ENCODE measurements at regions not wholly inside any gene's neighbourhood (a gene's known extent, or its start where the extent isn't known, plus 50 kb on each side); places are given as distances from the start of the nearest gene placed in this dataset.
"Not testable (repeated sequence)": the region's sequence is repeated elsewhere in the genome, so short reads cannot be mapped to it uniquely, and the experiment has no call there.

- no peak for DNase-seq (ENCODE audit: low read depth in 2 of 2)
Measured at GRCh38 chr11:93032580-93032979, 63.1 kb downstream of the MTNR1B start.

GRCh38 chr11:93033093-93033492 lies 63.6 kb downstream of the MTNR1B start:
- DNase-seq (ENCODE audit: low read depth in 2 of 2), result no peak

GRCh38 chr11:93034031-93034722 lies 64.7 kb downstream of the MTNR1B start:
- DNase-seq (ENCODE audit: low read depth in 2 of 2), result no peak

GRCh38 chr11:93034723-93035039 lies 65.2 kb downstream of the MTNR1B start:
- DNase-seq (ENCODE audit: low read depth in 2 of 2), result no peak

- DNase-seq (ENCODE audit: low read depth in 2 of 2), result no peak
Measured at GRCh38 chr11:93038521-93038920, 69.1 kb downstream of the MTNR1B start.

- DNase-seq (ENCODE audit: low read depth in 2 of 2), result no peak
Measured at GRCh38 chr11:93039531-93040240, 70.2 kb downstream of the MTNR1B start.

GRCh38 chr11:93041682-93042081 lies 72.2 kb downstream of the MTNR1B start:
- DNase-seq (ENCODE audit: low read depth in 2 of 2), result no peak

GRCh38 chr11:93043186-93043585 lies 73.7 kb downstream of the MTNR1B start:
- DNase-seq (ENCODE audit: low read depth in 2 of 2), result not testable (repeated sequence)

- DNase-seq (ENCODE audit: low read depth in 2 of 2), result no peak
Measured at GRCh38 chr11:93049740-93050139, 80.3 kb downstream of the MTNR1B start.

GRCh38 chr11:93051186-93051585 lies 81.7 kb downstream of the MTNR1B start:
- no peak for DNase-seq (ENCODE audit: low read depth in 2 of 2)

- no peak for DNase-seq (ENCODE audit: low read depth in 2 of 2)
Measured at GRCh38 chr11:93053864-93054263, 84.4 kb downstream of the MTNR1B start.

- no peak for DNase-seq (ENCODE audit: low read depth in 2 of 2)
Measured at GRCh38 chr11:93054279-93054678, 84.8 kb downstream of the MTNR1B start.

GRCh38 chr11:93054881-93055280 lies 85.4 kb downstream of the MTNR1B start:
- DNase-seq (ENCODE audit: low read depth in 2 of 2), result peak in 1 of 2 donors; percentile 26

GRCh38 chr11:93059117-93059957 lies 89.9 kb downstream of the MTNR1B start:
- DNase-seq (ENCODE audit: low read depth in 2 of 2), result no peak

GRCh38 chr11:93063086-93063485 lies 93.6 kb downstream of the MTNR1B start:
- no peak for DNase-seq (ENCODE audit: low read depth in 2 of 2)

GRCh38 chr11:93065074-93065674 lies 95.7 kb downstream of the MTNR1B start:
- DNase-seq (ENCODE audit: low read depth in 2 of 2), result not testable (repeated sequence)

GRCh38 chr11:93067881-93068390 lies 98.5 kb downstream of the MTNR1B start:
- no peak for DNase-seq (ENCODE audit: low read depth in 2 of 2)

- DNase-seq (ENCODE audit: low read depth in 2 of 2), result no peak
Measured at GRCh38 chr11:93072229-93072914, 102.9 kb downstream of the MTNR1B start.

- DNase-seq (ENCODE audit: low read depth in 2 of 2), result no peak
Measured at GRCh38 chr11:93073026-93073425, 103.6 kb downstream of the MTNR1B start.

GRCh38 chr11:93073508-93074280 lies 104.2 kb downstream of the MTNR1B start:
- no peak for DNase-seq (ENCODE audit: low read depth in 2 of 2)

- DNase-seq (ENCODE audit: low read depth in 2 of 2), result no peak
Measured at GRCh38 chr11:93074352-93074751, 104.9 kb downstream of the MTNR1B start.

All from stimulated activated CD4-positive, alpha-beta T cell treated with anti-CD3 and anti-CD28 coated beads, Interleukin-4, amount 100 ng/mL, for 48 hours (primary cell).